ENCODE measurements at regions not wholly inside any gene's neighbourhood (a gene's known extent, or its start where the extent isn't known, plus 50 kb on each side); places are given as distances from the start of the nearest gene placed in this dataset.

DNA sequence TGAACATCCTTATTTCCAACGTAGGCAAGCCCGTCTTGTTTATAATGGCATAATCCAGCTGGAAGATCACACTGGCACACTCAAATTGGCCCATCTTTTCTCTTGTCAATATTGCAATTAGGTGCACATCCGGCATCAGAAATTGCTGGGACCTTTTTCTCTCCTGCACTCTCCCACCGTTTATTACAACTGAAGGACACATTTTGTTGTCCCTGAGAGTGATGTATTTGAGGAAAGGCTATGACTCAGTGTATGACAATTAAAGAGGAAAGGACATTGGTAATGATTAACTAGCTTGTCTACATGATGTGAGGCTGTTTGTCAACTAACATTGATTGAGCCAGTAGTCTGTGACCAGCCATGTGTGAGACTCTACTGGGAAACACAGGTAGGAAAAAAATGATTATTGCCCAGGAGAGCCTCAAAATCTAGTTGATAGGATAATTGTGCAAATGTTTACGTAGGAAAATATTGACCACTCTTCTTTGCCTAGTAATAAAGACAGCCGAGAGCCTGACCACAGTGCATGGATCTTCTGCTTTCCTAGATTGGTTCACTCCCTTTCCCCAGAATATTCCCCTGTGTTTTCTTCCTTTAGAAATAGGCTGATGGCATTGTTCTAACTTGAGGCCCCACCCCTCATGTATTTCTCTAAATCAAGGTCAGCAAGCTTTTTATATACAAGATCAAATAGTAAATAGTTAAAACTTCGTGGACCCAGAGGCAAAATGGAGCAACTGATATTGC, 230.0 kb upstream of the BTBD3 start (continued):
- TF ChIP-seq ZNF550 (CRISPR knock-in tag; IDR thresholded peaks at IDR 0.05; ENCODE audit: borderline replicate concordance) (no peak), ZSCAN22 (CRISPR knock-in tag; IDR thresholded peaks at IDR 0.05) (no peak), ZNF160 (CRISPR knock-in tag; IDR thresholded peaks at IDR 0.05) (no peak), HOXA7 (CRISPR knock-in tag; IDR thresholded peaks at IDR 0.05) (no peak), NRL (CRISPR knock-in tag; IDR thresholded peaks at IDR 0.05; ENCODE audit: borderline replicate concordance) (no peak), ZBTB8A (CRISPR knock-in tag; IDR thresholded peaks at IDR 0.05; ENCODE audit: borderline replicate concordance, low read depth) (no peak), ZNF441 (CRISPR knock-in tag; IDR thresholded peaks at IDR 0.05; ENCODE audit: borderline replicate concordance) (peak; percentile 53; the same call in 1 of the 2 replicates), TOPORS (CRISPR knock-in tag; IDR thresholded peaks at IDR 0.05) (no peak), PCBP2 (optimal IDR thresholded peaks at IDR 0.05; ENCODE audit: low read depth, low read length, poor library complexity, severe bottlenecking) (no peak), ZBTB42 (CRISPR knock-in tag; IDR thresholded peaks at IDR 0.05) (peak; percentile 59; the same call in 1 of the 2 replicates), HNRNPUL1 (IDR thresholded peaks at IDR 0.05; ENCODE audit: low read depth, low read length) (peak; percentile 94), AGO1 (IDR thresholded peaks at IDR 0.05; ENCODE audit: low read depth, low read length, poor library complexity, severe bottlenecking) (no peak), IRX3 (CRISPR knock-in tag; IDR thresholded peaks at IDR 0.05; ENCODE audit: borderline replicate concordance, low read depth) (no peak), SP5 (CRISPR knock-in tag; IDR thresholded peaks at IDR 0.05; ENCODE audit: borderline replicate concordance, low read depth) (no peak), ZNF3 (CRISPR knock-in tag; IDR thresholded peaks at IDR 0.05) (no peak), ZNF792 (CRISPR knock-in tag; IDR thresholded peaks at IDR 0.05) (peak; percentile 62; the same call in 1 of the 2 replicates), CERS6 (CRISPR knock-in tag; IDR thresholded peaks at IDR 0.05) (no peak), MAF1 (CRISPR knock-in tag; IDR thresholded peaks at IDR 0.05; ENCODE audit: borderline replicate concordance) (no peak), MED1 (CRISPR knock-in tag; IDR thresholded peaks at IDR 0.05) (peak; percentile 78), ZNF33B (CRISPR knock-in tag; IDR thresholded peaks at IDR 0.05) (no peak), KAT2B (IDR thresholded peaks at IDR 0.05; ENCODE audit: borderline replicate concordance, low read depth, low read length) (no peak)
- TF ChIP-seq, protein P1, sequence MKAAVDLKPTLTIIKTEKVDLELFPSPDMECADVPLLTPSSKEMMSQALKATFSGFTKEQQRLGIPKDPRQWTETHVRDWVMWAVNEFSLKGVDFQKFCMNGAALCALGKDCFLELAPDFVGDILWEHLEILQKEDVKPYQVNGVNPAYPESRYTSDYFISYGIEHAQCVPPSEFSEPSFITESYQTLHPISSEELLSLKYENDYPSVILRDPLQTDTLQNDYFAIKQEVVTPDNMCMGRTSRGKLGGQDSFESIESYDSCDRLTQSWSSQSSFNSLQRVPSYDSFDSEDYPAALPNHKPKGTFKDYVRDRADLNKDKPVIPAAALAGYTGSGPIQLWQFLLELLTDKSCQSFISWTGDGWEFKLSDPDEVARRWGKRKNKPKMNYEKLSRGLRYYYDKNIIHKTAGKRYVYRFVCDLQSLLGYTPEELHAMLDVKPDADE (CRISPR knock-in tag; IDR thresholded peaks at IDR 0.05), result no peak
- TF ChIP-seq, protein P2, sequence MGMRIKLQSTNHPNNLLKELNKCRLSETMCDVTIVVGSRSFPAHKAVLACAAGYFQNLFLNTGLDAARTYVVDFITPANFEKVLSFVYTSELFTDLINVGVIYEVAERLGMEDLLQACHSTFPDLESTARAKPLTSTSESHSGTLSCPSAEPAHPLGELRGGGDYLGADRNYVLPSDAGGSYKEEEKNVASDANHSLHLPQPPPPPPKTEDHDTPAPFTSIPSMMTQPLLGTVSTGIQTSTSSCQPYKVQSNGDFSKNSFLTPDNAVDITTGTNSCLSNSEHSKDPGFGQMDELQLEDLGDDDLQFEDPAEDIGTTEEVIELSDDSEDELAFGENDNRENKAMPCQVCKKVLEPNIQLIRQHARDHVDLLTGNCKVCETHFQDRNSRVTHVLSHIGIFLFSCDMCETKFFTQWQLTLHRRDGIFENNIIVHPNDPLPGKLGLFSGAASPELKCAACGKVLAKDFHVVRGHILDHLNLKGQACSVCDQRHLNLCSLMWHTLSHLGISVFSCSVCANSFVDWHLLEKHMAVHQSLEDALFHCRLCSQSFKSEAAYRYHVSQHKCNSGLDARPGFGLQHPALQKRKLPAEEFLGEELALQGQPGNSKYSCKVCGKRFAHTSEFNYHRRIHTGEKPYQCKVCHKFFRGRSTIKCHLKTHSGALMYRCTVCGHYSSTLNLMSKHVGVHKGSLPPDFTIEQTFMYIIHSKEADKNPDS (CRISPR knock-in tag; IDR thresholded peaks at IDR 0.05), result no peak
- TF ChIP-seq, protein P3, sequence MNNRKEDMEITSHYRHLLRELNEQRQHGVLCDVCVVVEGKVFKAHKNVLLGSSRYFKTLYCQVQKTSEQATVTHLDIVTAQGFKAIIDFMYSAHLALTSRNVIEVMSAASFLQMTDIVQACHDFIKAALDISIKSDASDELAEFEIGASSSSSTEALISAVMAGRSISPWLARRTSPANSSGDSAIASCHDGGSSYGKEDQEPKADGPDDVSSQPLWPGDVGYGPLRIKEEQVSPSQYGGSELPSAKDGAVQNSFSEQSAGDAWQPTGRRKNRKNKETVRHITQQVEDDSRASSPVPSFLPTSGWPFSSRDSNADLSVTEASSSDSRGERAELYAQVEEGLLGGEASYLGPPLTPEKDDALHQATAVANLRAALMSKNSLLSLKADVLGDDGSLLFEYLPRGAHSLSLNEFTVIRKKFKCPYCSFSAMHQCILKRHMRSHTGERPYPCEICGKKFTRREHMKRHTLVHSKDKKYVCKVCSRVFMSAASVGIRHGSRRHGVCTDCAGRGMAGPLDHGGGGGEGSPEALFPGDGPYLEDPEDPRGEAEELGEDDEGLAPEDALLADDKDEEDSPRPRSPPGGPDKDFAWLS (CRISPR knock-in tag; IDR thresholded peaks at IDR 0.05; ENCODE audit: borderline replicate concordance), result no peak
